ENCODE measurements at regions not wholly inside any gene's neighbourhood (a gene's known extent, or its start where the extent isn't known, plus 50 kb on each side); places are given as distances from the start of the nearest gene placed in this dataset.
A peak's percentile ranks its signal among the peaks of the same experiment; 100 is the strongest.

- no peak for TF ChIP-seq CTCF (IDR thresholded peaks at IDR 0.05; ENCODE audit: insufficient read depth, low read length)
These were observed 108.8 kb upstream of the EEPD1 start for GRCh38 chr7:36044101-36044892.

GRCh38 chr7:36045326-36045725 lies 107.7 kb upstream of the EEPD1 start:
- H3K4me3 ChIP-seq (ENCODE audit: low read depth, low read length): no peak overlapping the region
- DNase-seq (ENCODE audit: low read depth): peak; percentile 68
- TF ChIP-seq CTCF (IDR thresholded peaks at IDR 0.05; ENCODE audit: insufficient read depth, low read length): no peak

More at GRCh38 chr7:36044101-36044892, 108.8 kb upstream of the EEPD1 start:
- no peak for DNase-seq (ENCODE audit: low read depth)
- H3K4me3 ChIP-seq (ENCODE audit: low read depth, low read length): no peak overlapping the region

DNA sequence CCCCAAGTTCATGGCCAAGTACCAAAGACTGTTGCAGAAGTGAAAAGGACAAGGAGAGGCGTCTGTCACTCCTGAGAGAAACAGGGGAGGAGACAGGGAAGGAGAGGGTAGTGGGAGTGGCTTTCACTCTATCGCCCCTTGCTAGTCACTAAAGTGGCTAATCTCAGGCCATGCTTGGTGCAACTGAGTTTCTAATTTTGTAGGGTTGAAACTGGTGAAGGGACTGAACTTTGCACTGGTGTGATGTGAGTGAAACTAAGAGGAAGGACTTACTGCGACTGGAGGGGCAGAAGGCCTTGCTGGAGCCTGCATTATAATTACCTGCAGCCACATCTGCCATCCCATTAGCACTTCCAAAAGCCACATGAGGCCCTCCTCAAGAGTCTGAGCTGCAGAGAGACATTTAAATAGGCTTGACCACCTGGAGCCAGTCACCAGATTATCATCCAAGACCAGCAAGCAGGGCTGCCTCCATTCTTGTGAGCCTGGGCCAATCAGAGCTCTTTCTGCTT lies 107.2 kb upstream of the EEPD1 start:
- no peak overlapping the region for H3K4me3 ChIP-seq (ENCODE audit: low read depth, low read length)
- DNase-seq (ENCODE audit: low read depth): no peak
- no peak for TF ChIP-seq CTCF (IDR thresholded peaks at IDR 0.05; ENCODE audit: insufficient read depth, low read length)

GRCh38 chr7:36047091-36047658 lies 105.9 kb upstream of the EEPD1 start:
- no peak overlapping the region for H3K4me3 ChIP-seq (ENCODE audit: low read depth, low read length)
- DNase-seq (ENCODE audit: low read depth): peak; percentile 14
- peak; percentile 21 for TF ChIP-seq CTCF (IDR thresholded peaks at IDR 0.05; ENCODE audit: insufficient read depth, low read length)

DNA sequence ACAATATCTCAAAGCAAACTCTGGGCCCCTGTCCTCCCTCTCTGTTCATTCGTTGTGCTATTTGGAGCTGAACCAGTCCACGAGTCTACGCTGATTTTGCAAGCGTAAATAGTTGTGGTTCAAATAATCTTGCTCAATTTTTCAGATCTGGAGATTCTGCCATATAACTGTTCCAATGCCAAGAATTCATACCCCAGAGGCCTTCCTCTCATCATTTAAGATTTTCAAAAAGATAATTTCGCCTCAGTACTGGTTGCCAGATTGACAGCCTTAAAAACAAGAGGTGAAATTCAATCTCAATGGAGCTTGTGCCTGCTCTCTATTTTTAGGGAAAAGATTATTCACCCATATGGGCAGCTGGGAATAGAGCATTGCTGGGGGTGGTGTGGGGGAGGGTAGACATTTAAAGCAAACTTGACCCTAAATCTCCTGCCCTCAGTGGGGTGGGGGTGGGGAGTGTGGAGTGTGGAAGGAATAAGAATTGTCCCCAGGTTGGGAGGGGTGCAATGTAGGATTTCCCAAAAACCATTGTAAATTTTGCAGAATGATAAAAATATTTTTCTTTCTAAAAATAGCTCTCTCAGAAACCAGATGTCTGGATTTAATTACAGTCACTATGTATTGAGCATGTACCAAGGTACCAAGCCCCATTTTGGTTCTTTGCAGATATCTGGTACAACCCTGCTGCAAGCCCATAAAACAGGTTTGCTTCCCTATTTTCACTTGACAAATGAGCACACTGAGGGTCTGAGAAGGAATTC lies 104.7 kb upstream of the EEPD1 start:
- no peak overlapping the region for H3K4me3 ChIP-seq (ENCODE audit: low read depth, low read length)
- no peak for TF ChIP-seq CTCF (IDR thresholded peaks at IDR 0.05; ENCODE audit: insufficient read depth, low read length)
- DNase-seq (ENCODE audit: low read depth): peak; percentile 99

- H3K4me3 ChIP-seq (ENCODE audit: low read depth, low read length): no peak overlapping the region
- TF ChIP-seq CTCF (IDR thresholded peaks at IDR 0.05; ENCODE audit: insufficient read depth, low read length): no peak
- no peak for DNase-seq (ENCODE audit: low read depth)
These were observed 104.2 kb upstream of the EEPD1 start for GRCh38 chr7:36048902-36049240.

Measured in fibroblast of the aortic adventitia (primary cell).